Loucy (cell line): ENCODE measurements at regions not wholly inside any gene's neighbourhood (a gene's known extent, or its start where the extent isn't known, plus 50 kb on each side); places are given as distances from the start of the nearest gene placed in this dataset.

Experiments
- EZH2phosphoT487 ChIP-seq: fragments of 200-600 bp; IDR thresholded peaks from 2 replicates; pipeline ENCODE4 v1.6.1; 2018; ENCODE audit warnings: antibody characterized with exemption, mild to moderate bottlenecking, moderate library complexity, borderline replicate concordance
- TF ChIP-seq, protein P1 (sequence below): fragments of 200-600 bp; sonication (generic); conservative IDR thresholded peaks from 2 replicates; pipeline ENCODE4 v1.5.1; 2014; ENCODE audit warnings: mild to moderate bottlenecking, antibody characterized with exemption, low read length

DNA sequence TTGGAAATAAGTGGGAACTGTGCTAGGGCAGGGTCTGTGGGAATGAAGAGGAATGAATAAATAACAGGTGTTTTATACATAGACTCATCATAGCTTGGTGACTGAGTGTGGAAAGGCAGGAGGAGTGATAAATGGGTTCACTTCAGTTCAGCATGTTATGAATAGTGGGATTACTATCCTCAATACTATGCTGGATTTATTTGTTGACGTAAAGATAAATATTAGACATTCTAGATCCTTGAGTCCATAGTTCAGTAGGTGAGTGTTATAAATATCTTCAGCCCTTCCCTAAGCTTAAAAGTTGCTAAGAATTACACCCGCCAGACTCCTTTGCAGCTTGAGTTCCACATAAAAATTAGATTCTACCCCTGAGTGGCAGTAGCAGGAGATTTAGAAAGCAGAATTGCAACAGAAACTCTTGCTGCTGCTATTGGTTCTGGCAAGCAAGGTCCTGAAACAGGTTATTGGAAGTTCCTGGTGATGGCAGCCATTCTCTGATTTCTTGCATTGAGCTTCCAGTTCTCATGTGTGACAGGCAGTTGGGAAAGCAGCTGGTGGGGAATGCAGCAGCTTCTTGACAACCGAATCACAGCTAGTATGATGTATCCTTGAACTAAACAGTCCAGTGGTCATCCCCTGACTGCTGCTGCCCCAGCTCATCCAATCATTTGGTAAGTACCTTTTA, 1558.9 kb downstream of the FAM181B start:
- TF ChIP-seq, protein P1, sequence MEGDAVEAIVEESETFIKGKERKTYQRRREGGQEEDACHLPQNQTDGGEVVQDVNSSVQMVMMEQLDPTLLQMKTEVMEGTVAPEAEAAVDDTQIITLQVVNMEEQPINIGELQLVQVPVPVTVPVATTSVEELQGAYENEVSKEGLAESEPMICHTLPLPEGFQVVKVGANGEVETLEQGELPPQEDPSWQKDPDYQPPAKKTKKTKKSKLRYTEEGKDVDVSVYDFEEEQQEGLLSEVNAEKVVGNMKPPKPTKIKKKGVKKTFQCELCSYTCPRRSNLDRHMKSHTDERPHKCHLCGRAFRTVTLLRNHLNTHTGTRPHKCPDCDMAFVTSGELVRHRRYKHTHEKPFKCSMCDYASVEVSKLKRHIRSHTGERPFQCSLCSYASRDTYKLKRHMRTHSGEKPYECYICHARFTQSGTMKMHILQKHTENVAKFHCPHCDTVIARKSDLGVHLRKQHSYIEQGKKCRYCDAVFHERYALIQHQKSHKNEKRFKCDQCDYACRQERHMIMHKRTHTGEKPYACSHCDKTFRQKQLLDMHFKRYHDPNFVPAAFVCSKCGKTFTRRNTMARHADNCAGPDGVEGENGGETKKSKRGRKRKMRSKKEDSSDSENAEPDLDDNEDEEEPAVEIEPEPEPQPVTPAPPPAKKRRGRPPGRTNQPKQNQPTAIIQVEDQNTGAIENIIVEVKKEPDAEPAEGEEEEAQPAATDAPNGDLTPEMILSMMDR, result no peak
- TF ChIP-seq EZH2phosphoT487, result no peak
